Smooth muscle cell (in vitro differentiated cells): ENCODE measurements at regions not wholly inside any gene's neighbourhood (a gene's known extent, or its start where the extent isn't known, plus 50 kb on each side); places are given as distances from the start of the nearest gene placed in this dataset.
"Not testable (repeated sequence)": the region's sequence is repeated elsewhere in the genome, so short reads cannot be mapped to it uniquely, and the experiment has no call there.

Experiments used
- DNase-seq: peaks from one replicate; lab custom pipeline; 2025; ENCODE audit not compliant: unreplicated experiment; lab: John Stamatoyannopoulos, UW
- H2AFZ ChIP-seq: fragments of 200-600 bp; sonication (generic); 2 replicates; pipeline ENCODE4 v1.6.0; 2016; ENCODE audit warnings: antibody characterized with exemption, low read depth, mild to moderate bottlenecking
- H3F3A ChIP-seq: fragments of 200-600 bp; sonication (generic); 2 replicates; pipeline ENCODE4 v1.6.0; 2017; ENCODE audit warnings: antibody characterized with exemption, low read depth
- H3K27ac ChIP-seq: fragments of 200-600 bp; sonication (generic); 2 replicates; pipeline ENCODE4 v1.5.1; 2016; ENCODE audit warnings: low read depth, mild to moderate bottlenecking
- H3K27me3 ChIP-seq: fragments of 200-600 bp; sonication (generic); 2 replicates; pipeline ENCODE4 v1.6.1; 2016; ENCODE audit warnings: low read depth, mild to moderate bottlenecking
- H3K36me3 ChIP-seq: fragments of 200-600 bp; sonication (generic); 2 replicates; pipeline ENCODE4 v1.5.1; 2016; ENCODE audit warnings: low read depth
- H3K4me1 ChIP-seq: fragments of 200-600 bp; sonication (generic); 2 replicates; pipeline ENCODE4 v1.5.1; 2016; ENCODE audit warnings: low read depth
- H3K4me2 ChIP-seq: fragments of 200-600 bp; sonication (generic); 2 replicates; pipeline ENCODE4 v1.6.0; 2016; ENCODE audit warnings: mild to moderate bottlenecking
- H3K4me3 ChIP-seq: fragments of 200-600 bp; sonication (generic); 2 replicates; pipeline ENCODE4 v1.5.1; 2016; ENCODE audit warnings: mild to moderate bottlenecking
- H3K79me2 ChIP-seq: fragments of 200-600 bp; sonication (generic); 2 replicates; pipeline ENCODE4 v1.6.0; 2016; ENCODE audit warnings: low read depth, mild to moderate bottlenecking
- H3K9ac ChIP-seq: fragments of 200-600 bp; sonication (generic); 2 replicates; pipeline ENCODE4 v1.6.0; 2016; ENCODE audit warnings: low read depth
- H3K9me3 ChIP-seq: fragments of 200-600 bp; sonication (generic); replicated peaks from 2 replicates; pipeline ENCODE4 v1.5.1; 2016; ENCODE audit warnings: low read depth
- H4K20me1 ChIP-seq: fragments of 200-600 bp; sonication (generic); 2 replicates; pipeline ENCODE4 v1.6.0; 2016; ENCODE audit warnings: low read depth
- WGBS: methylation state at CpG from one replicate; pipeline ENCODE4 v1.1.7; 2016; ENCODE audit warnings: low lambda C conversion rate; 5-methylcytosine and 5-hydroxymethylcytosine counted together
- TF ChIP-seq, protein P1 (sequence below): fragments of 200-600 bp; sonication (generic); IDR thresholded peaks from 2 replicates; pipeline ENCODE4 v1.5.1; 2017; ENCODE audit warnings: borderline replicate concordance, mild to moderate bottlenecking, antibody characterized with exemption; ENCODE audit not compliant: insufficient read depth, poor library complexity, severe bottlenecking

DNA sequence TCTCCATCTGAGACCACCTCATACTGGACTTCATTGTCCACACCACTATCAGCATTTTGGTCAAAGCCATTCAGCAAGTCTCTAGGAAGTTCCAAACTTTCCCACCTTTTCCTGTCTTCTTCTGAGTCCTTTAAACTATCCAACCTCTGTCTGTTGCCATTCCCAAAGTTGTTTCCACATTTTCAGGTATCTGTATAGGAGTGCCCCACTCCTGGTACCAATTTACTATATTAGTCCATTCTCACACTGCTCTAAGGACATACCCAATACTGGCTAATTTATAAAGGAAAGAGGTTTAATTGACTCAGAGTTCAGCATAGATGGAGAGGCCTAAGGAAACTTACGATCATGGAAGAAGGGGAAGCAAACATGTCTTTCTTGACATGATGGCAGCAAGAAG lies 292.2 kb upstream of the ATXN7L3B start:
- Histone ChIP-seq H3K4me1 (no peaks in the 10 kb centered on the region), H3K27ac (no peak overlapping the region), H3K9me3 (no peaks in the 10 kb centered on the region), H3K36me3 (no peaks in the 10 kb centered on the region), H3K79me2 (no peaks in the 10 kb centered on the region), H3F3A (no peaks in the 10 kb centered on the region), H3K27me3 (no peaks in the 10 kb centered on the region), H4K20me1 (no peaks in the 10 kb centered on the region), H3K9ac (no peak overlapping the region), H2AFZ (no peak overlapping the region), H3K4me3 (no peak overlapping the region), H3K4me2 (no peak overlapping the region)
- TF ChIP-seq, protein P1, sequence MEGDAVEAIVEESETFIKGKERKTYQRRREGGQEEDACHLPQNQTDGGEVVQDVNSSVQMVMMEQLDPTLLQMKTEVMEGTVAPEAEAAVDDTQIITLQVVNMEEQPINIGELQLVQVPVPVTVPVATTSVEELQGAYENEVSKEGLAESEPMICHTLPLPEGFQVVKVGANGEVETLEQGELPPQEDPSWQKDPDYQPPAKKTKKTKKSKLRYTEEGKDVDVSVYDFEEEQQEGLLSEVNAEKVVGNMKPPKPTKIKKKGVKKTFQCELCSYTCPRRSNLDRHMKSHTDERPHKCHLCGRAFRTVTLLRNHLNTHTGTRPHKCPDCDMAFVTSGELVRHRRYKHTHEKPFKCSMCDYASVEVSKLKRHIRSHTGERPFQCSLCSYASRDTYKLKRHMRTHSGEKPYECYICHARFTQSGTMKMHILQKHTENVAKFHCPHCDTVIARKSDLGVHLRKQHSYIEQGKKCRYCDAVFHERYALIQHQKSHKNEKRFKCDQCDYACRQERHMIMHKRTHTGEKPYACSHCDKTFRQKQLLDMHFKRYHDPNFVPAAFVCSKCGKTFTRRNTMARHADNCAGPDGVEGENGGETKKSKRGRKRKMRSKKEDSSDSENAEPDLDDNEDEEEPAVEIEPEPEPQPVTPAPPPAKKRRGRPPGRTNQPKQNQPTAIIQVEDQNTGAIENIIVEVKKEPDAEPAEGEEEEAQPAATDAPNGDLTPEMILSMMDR, result no peak
- 93% methylated on average over 1 of the region's 1 CpG for WGBS
- no peak for DNase-seq

DNA sequence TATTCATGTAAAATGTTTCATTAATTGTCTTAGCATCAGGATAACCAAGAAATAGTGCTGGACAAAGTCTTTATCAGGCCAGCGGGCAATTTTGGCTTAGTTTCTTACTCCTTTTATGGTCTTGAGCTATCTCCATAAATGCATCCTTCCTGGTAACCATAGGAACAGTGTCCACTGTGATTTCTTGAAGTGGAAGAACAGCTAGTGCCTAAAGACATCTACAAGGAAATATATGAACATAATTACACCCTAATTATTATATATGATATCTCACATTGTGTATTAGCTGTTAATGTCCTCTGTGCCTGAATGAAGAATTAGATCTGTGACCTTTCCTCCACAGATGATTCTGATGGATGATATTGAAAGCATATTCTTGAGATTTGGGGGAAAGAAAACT lies 286.7 kb upstream of the ATXN7L3B start:
- H3K36me3 ChIP-seq, result no peaks in the 10 kb centered on the region
- no peaks in the 10 kb centered on the region for H3K4me1 ChIP-seq
- H3K9ac ChIP-seq, result no peak overlapping the region
- H2AFZ ChIP-seq, result no peak overlapping the region
- 89% methylated on average over 1 of the region's 1 CpG for WGBS
- DNase-seq, result no peak
- no peaks in the 10 kb centered on the region for H3K9me3 ChIP-seq
- no peak overlapping the region for H3K27ac ChIP-seq
- no peak overlapping the region for H3K4me2 ChIP-seq
- TF ChIP-seq, protein P1, result no peak
- H3F3A ChIP-seq, result no peaks in the 10 kb centered on the region
- no peaks in the 10 kb centered on the region for H3K79me2 ChIP-seq
- H3K4me3 ChIP-seq, result no peak overlapping the region
- H3K27me3 ChIP-seq, result no peaks in the 10 kb centered on the region
- no peaks in the 10 kb centered on the region for H4K20me1 ChIP-seq

DNA sequence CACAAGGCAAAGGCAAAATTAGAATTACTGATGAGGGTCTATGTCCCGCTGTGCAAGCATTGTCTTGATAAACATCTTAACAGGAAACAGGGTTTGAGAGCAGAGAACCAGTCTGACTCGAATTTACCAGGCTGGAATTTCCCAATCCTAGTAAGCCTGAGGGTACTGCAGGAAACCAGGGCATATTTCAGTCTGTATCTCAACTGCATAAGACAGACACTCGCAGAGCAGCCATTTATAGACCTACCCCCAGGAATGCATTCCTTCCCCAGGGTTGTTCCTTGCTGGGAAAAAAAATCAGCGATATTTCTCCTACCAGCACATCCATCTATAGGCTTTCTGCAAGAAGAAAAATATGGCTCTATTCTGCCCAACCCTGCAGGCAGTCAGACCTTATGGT lies 283.8 kb upstream of the ATXN7L3B start:
- H4K20me1 ChIP-seq, H3K9ac ChIP-seq, H2AFZ ChIP-seq, H3K79me2 ChIP-seq, H3K36me3 ChIP-seq, H3K4me1 ChIP-seq, H3K9me3 ChIP-seq, H3K27ac ChIP-seq, H3K4me3 ChIP-seq, H3K4me2 ChIP-seq, H3K27me3 ChIP-seq, DNase-seq, H3F3A ChIP-seq: not testable (repeated sequence)
- 70% methylated on average over 4 of the region's 4 CpGs for WGBS

DNA sequence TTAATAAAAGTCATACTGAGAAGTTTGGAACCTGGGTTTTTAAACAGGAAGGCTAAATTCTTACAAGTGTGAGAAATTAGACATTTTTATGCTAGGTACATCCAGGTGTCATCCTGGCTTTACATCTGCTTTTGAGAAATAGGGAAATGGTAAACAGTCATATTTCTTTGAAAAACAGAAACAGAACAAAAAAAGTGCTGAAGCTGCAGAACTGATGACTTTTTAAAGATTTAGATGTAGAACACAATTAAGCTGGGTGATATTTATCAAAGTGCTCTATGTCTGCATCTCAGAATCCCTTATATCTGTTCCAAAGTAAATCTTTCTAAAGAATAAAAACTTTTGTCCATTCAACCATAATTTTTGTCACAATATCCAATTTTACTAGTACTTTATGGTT lies 282.9 kb upstream of the ATXN7L3B start:
- no peaks in the 10 kb centered on the region for H3F3A ChIP-seq
- H3K27ac ChIP-seq, result no peak overlapping the region
- no peaks in the 10 kb centered on the region for H3K9me3 ChIP-seq
- no peaks in the 10 kb centered on the region for H3K4me1 ChIP-seq
- H3K27me3 ChIP-seq, result no peaks in the 10 kb centered on the region
- H4K20me1 ChIP-seq, result no peaks in the 10 kb centered on the region
- no peaks in the 10 kb centered on the region for H3K36me3 ChIP-seq
- TF ChIP-seq, protein P1, result no peak
- DNase-seq, result no peak
- H2AFZ ChIP-seq, result no peak overlapping the region
- H3K4me3 ChIP-seq, result no peak overlapping the region
- no peak overlapping the region for H3K4me2 ChIP-seq
- no peaks in the 10 kb centered on the region for H3K79me2 ChIP-seq
- H3K9ac ChIP-seq, result no peak overlapping the region
